GM21723 (cell line): ENCODE measurements at regions not wholly inside any gene's neighbourhood (a gene's known extent, or its start where the extent isn't known, plus 50 kb on each side); places are given as distances from the start of the nearest gene placed in this dataset.
"Not testable (repeated sequence)": the region's sequence is repeated elsewhere in the genome, so short reads cannot be mapped to it uniquely, and the experiment has no call there.

Source experiments
- ATAC-seq: cut with Tn5 transposase; IDR thresholded peaks from one replicate; pipeline ENCODE4 v1.9.1; 2021; ENCODE audit warnings: mild to moderate bottlenecking, moderate library complexity; ENCODE audit not compliant: unreplicated experiment

DNA sequence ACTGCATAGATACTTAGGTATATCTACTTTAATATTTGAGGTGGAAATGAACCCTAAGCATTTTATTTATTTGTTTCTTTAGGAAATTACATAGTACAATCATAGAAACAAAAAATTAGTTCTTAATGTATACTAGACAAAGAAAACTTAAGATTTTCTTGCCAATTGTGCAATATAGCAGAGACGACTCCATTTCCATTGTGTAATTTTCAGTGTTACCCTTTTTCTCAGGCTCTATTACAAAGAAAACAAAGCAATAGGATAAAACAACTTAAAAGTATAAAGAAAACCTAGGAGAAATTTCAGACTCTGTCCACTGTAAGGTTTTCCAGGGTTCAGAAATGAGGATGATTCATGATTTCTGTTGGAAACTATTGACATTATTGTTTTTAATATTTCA, 89.0 kb upstream of the SERTAD2 start:
- no peak for ATAC-seq

DNA sequence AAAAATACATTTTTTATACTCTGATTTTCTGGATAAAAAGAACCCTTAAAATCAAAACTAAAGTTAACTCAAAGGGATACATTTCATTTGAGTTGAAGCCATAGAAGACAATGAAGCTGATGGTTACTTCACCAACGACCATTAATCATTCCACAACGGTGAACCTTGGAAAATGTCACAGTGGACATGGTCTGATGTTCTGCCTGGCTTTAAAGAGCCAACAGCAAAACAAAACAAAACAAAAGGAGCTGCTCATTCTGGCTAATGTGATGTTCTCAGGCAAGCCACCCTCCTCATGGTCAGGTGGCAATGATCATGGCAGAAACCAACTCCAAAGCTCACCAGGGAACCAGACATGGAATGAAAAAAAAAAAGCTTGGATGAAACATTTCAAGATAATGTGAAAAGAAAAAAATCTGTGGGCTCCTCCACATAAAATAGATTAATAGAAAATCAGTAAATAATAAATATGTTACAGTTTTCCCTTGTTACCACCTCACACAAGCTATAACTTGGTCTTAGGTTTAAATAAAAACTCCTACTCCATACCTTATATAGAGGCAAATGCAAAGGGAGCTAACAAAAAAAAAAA, 90.1 kb upstream of the SERTAD2 start:
- ATAC-seq, result no peak

DNA sequence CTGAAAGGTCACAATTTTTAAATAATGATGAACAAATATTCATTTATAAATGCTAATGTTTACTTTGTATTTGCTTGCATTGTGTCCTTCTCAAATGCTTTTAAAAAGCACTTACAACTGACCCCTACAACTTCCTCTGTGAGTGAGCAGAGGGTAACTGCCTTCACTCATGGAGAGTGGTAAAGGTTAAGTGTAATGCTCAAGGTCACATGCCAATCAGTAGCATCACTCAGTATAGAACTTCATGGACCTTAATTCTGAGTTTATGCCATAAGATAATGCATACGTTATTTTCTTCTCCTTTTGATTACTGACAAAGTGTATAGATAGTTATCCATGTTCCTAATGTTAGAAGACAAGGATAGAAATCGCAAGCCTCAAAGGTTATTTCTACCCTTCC, 91.8 kb upstream of the SERTAD2 start:
- ATAC-seq, result no peak

DNA sequence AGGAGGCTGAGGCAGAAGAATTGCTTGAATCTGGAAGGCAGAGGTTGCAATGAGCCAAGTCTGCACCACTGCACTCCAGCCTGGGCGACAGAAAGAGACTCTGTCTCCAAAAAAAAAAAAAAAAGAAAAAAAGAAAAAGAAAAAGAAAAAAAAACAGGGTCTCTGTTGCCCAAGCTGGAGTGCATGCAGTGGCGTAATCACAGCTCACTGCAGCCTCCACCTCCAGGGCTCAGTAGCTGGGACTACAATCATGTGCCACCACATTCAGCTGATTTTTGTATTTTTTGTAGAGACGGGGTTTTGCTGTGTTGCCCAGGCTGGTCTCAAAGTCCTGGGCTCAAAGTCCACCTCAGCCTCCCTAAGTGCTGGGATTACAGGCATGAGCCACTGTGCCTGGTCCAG, 94.0 kb upstream of the SERTAD2 start:
- ATAC-seq, result not testable (repeated sequence)

DNA sequence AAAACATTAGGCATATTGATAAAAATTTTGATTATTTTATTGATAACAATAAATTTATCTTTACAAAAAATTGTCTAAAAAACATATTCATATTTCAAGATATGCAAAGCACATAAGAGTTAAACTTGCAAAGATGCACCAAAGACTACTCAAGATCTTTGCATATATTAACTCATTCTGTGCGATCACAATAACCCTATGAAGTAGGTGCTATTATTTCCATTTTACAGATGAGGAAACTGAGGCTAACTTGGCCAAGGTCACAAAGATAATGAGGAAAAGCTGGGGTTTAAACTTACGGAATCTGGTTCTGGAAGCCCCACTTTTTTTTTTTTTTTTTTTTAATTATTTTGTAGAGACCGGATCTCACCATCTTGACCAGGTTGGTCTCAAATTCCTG, 94.4 kb upstream of the SERTAD2 start:
- no peak for ATAC-seq

DNA sequence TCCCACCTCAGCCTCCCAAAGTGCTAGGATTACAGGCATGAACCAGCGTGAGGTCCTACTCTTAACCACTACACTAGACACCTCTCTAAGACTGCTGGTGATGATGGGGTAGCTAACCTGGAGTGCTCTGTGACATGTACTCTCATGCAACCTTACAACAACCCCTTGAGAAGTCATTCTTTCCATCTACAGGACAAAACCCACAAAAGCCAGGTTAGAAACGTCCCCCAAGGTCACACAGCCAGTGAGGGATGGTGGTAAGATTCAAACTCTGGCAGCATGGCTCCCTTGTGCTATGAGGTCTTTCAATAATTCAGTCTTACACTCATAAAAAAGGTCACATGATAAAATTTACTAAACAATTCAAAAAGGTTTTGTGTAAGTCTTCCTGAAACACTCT, 94.8 kb upstream of the SERTAD2 start:
- no peak for ATAC-seq

DNA sequence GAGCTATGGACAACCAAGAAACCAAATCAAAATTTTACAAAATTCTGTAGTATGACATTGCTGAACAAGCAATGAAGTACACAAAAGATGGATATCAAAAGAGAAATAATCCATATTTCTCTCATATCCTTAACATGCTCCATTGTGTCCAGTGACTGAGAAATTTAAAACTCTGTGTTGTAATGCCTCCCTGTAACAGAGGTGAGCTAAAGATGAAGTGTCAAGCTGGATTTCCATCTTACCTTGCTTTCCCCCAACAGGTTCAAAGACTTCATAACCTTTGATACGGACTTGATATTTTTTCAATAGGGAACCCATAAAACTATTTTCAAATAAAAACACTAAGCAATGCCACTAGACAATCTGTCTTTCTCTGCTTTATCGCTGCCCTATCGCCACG, 95.7 kb upstream of the SERTAD2 start:
- ATAC-seq, result no peak

DNA sequence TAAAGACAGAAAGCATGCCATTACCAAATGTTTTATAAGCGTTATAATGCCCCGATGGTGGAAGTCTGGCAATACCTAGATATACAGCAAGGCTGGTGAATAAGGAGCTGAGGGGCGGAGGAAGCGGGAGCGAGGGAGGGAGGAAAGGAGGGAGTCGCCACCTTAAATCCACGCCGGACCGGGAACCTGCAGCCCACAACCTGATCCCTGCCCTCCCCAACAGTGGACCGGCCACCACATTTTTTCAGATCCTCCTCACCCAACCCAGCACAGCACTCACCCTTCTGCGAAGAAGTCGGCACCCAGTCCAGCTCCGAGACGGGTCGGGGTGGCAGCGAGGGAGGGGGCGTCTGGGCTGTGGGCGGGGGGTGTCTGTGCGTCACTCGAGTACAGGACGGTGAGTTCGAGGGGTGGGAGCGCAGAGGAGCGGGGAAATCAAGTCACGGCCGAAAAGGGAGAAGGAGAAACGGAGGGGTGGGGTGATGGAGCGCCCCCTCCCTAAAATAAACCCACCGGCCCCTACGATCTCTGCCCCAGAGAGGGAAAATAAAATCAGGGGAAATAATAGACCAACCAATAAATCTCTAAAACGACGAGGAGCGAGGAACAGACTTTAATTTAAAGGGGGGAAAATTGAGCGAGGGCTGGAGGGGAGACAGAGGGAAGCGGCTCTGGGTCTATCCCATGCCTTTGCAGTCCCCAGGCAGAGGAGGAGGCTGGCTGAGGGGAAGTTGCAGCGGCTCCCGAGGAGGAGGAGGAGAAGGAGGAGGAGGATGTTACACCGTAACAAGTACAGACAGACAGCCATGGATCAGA, 96.5 kb upstream of the SERTAD2 start:
- no peak for ATAC-seq

DNA sequence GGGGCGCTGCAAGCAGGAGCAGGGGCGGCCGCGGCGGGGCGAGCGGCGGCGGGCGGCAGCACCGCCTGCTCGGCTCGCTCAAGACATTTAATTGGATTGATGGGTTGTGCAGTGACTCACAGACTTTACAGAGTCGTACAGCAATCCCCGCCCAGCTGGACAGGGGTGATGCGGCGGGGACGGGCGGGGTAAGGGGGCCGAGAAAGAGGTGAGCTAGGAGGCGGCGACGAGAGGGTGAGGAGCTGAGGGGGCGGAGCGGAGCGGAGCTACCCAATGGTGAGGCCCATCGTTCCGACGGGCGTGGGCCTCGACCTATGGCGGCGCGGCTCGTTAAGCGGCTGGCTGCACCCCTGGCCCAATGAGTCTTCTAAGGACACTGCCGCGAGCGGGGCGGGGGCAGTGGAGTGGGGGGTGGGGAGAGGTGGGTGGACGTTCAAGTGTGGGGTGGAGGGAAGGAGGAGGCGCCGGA, 97.1 kb upstream of the SERTAD2 start:
- peak; percentile 86 for ATAC-seq

DNA sequence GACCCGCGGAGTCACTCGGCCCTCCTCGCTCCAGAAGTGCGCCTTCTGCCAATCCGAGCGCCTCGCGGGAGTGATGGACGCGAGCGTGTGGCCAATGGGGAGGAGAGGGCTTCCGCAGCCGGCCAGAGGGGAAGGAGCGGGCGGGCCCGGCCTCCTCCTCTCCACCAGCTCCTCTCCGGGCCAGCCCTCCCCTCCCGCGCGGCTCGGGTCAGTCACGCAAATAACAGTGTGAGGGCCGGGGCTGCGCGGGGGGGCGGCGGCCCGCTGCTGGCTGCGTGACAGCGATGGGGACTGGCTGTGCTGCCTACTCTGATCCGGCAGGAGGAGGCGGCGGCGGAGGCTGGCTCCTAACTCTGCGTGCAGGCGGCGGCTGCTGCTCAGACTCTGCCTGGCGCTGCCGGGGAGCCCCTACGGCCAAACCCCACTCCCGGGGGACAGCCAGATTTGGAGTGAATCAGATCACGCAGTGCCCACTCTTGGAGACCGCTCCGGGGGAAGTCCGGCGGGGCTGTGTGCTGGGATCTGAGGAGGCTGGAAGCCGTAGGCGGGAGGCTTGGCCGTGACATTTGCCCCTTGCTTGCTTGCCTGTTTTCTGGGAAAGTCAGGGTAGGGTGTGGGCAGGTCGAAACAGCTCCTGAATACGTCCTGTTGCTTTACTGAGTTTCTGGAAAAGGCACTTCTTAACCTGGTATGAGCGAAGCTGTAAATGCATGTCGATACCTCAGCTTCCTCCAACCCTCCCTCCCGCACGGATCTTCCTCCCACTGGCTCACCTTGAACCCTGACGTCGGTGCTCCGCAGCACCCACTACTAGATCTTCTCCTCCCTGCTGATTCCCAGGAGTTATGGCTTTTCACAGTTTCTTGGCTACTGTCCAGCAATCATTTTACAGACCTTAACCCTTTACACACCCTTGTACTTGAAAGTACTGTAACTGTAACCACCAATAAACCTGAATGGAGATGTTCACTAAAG, 97.9 kb upstream of the SERTAD2 start:
- ATAC-seq, result peak; percentile 82

DNA sequence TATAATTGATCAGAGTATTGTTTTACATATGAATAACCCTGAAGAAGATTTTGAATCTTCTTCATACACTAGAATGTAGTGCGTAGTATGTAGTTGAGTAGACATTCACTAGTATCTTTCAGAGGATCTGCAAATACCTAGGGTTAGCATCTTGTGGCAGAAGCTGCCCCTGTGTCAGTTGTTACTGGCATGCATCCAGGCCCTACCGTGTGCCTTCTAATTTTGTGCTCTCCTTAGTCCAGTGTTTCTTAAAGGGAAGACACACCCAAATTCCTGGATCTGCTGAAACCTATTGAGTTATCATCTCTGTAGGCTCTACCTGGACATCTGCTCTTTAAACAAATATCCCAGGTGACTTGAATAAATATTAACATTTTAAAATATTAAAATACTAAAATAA, 99.7 kb upstream of the SERTAD2 start:
- no peak for ATAC-seq

DNA sequence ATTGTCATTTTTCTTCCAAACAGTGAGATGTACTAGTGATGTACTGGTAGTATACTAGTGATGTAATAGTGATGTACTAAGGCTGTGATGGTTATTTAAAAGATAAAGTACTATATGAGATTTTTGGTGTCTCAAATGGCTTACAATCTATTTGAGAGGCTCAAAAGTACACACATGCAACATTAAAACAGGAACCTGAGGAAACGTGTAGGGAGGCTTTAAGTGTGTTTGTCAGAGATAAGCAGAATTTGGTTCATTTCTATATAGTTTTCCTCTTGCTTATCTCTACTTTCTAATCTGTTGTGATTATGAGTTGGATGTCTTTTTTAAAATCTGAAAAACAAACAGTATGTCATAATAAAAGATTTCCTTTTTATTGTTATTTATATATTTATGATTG, 100.9 kb upstream of the SERTAD2 start:
- no peak for ATAC-seq

DNA sequence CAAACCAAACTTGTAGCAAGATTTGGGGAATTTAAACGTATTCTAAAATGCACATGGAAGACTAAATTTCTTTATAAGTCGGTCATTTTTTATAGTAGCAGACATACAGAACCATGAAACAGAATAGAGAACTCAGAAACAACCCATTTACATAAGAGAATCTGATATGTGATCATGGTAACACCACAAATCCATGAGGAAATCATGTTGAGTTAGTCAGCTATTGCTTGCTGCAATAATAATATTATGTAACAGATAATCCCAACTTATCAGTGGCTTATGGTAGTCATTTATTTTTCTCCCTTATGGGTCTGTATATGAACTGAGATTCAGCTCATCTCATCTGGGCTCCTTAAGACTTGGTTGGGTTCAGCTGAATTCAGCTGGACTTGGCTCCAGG, 103.4 kb upstream of the SERTAD2 start:
- no peak for ATAC-seq

DNA sequence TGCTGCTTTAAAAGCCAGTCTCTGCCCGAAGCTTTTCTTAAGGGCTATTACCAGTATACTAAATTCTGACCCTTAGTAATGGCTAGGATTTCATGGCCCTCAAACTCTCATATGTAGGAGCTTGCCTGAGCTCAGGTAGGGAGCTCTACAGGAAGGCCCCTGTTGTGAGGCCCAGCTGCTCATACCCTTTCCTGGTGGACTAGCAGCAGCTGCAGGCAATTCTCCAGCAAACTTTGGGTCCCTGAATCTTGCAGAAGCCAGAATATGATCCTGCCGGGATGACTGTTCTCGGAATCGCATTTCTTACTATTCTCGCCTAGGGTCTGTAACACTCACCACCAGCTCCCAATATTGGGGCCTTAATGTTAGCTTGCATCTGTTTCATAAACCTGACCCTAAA, 106.4 kb upstream of the SERTAD2 start:
- ATAC-seq, result no peak

DNA sequence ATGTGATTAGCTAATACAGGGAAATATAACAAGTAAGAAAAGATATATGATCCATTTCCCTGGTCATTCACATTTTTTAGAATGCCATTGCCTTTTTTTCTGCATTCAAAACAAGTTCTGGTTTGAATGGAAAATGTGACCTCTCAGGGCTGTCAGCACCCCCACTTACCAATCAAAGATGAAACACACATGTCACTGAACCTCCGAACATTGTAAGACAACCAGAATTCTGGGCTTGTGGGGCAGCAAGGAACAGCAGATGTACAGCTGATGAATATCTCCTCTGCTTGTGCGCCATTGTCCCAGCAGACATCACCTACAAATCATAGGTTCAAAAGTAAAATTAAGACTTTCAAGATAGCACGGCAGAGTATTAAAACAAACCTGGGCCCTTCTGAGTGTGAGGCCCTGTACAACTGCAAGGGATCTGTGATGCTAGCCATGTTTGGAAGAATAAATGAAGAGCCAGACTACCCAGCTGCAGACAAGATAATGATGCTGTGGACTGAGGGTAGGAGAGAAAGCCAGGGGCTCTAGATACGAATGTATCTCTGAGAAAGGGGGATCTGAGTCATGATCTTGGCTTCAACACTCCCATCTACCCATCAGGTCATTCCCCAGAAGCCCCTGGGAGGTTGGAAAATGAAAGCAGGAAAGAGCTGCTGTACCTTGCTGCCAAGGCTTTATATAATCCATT, 108.7 kb upstream of the SERTAD2 start:
- no peak for ATAC-seq

DNA sequence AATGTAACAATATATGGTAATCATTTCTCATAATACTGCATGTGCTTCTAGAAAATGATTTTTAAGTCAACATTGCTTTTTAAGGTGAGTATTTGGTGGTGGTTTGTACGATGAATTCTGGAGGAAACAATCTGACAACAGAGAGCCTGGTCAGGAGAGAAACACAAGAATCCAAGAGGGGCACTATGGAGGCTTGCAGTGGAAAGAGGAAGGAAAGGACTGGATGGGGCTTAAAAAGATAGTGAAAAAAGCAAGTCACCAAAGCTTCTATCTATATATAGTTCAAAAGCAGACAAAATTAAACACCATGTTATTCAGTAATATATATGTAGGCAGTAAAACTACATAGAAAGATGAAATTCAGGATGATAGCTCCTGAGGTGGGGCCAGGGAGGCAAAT, 109.4 kb upstream of the SERTAD2 start:
- ATAC-seq, result no peak

DNA sequence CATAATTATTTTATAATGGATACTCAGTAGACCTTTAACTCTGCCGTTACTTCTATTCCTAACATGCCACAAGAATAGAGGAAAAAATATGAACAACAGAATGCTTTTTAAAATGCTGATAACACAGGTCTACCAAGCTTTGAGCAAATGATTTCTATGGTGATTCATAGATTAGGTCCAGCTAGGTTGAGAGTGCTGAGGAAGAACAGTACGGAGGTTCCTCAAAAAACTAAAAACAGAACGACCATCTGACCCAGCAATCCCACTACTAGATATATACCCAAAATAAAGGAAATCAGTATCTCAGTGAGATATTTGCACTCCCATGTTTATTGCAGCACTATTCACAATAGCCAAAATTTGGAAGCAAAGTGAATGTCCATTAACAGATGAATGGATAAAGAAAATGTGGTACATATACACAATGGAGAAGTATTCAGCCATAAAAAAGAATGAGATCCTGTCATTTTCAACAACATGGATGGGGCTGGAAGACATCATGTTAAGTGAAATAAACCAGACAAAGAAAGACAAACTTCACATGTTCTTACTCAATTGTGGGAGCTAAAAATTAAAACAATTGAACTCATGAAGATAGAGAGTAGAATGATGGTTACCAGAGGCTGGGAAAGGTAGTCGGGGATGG, 111.6 kb upstream of the SERTAD2 start:
- no peak for ATAC-seq

DNA sequence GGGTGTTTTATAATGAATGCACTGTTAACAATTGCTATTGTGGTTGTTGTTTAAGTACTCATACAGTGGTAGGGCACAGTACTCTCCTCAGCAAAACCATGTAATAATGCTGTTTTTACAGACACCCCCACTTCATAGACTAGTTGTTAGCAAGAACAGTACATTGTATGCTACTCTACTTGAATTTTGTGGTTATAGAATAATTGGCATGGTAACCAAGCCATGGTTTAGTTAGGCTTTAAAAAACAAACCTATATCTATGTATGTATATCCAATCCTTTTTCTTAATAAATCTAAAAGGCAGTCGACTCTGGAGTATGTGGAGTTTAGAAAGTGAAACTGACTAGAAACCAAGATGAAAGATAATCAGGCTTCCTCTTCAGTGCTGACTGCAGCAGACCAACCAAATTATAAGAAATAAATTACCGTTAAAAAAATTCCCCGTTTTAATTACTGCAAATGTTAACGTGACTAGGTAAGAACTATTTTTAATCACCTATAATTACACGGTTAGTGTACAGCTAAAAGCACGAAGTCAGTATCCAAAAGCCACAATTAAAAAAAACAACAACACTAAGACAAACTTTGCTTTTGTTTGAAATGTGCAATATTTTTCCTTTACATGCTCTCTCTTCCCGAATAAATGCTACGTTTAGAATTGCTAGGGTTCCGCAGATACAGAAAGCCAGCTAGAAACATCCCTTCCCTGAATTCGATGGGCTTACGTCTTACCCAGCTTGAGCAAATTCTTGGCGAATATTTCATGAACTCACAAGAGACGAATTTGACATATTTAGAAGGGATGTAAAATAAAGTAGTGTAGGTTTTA, 113.3 kb upstream of the SERTAD2 start:
- peak; percentile 46 for ATAC-seq

DNA sequence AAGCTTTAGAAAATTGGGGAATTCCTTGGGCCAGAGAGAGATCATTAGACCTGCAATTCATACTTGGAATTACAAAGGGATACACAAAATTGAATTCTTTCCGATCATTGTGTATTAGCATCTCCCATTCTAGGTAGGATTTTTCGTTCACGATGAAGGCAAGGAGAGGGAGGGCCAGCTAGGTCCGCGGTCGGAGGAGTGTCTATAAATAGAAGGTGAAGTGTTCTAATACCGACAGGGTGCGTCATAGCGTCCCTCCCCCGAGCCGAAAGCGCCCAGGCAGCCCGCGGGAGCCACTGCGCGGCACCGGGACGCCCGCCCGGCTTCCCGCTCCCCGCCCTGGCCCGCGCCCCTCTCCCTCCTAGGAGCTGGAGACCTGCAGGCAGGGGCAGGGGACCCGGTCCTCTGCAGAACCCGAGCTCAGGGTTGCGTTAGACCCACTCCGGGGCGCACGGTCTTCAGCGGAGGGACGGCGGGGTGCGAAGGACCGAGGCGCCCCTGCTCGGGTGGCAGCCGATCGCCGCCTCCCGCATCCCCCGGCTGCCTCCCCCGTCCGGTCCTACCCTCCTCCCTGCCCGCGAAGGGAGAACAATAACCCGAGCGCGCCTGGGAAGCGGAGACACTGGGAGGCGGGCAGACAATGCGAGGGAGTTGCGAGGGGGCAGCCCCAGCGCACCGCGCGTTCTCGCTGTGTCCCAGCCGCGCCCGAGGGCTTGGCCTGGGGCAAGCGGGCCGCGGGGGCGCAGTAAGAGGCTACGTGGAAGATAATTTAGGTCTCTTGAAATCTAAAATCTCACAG, 114.2 kb upstream of the SERTAD2 start:
- ATAC-seq, result peak; percentile 86
